WTC11 (cell line): ENCODE measurements at regions not wholly inside any gene's neighbourhood (a gene's known extent, or its start where the extent isn't known, plus 50 kb on each side); places are given as distances from the start of the nearest gene placed in this dataset.
A peak's percentile ranks its signal among the peaks of the same experiment; 100 is the strongest.

Experiments
- ATAC-seq: fragments of 200-7000 bp; cut with Tn5 transposase; 2 replicates; pipeline ENCODE4 v1.10.0; 2021; ENCODE audit warnings: mild to moderate bottlenecking, moderate library complexity
- CTCF ChIA-PET: fragments of 300-600 bp; sonication (Branson Sonifier 250); formaldehyde crosslinking; loops from one replicate; lab custom pipeline; 2021; ENCODE audit warnings: antibody characterized with exemption; lab: Charles Lee
- POLR2A ChIA-PET: fragments of 350-600 bp; sonication (Branson Sonifier 250); formaldehyde crosslinking; loops from one replicate; lab custom pipeline; 2021; ENCODE audit warnings: antibody characterized with exemption; lab: Charles Lee
- DNase-seq: peaks from one replicate; pipeline ENCODE4 v3.0.0; 2021; ENCODE audit warnings: low spot score
- H3K27ac Mint-ChIP-seq: 2 replicates; pipeline ENCODE4 v1.8.0; 2021; ENCODE audit warnings: mixed read lengths
- H3K27me3 Mint-ChIP-seq: 2 replicates; pipeline ENCODE4 v1.8.0; 2021; ENCODE audit warnings: low read depth, mild to moderate bottlenecking, moderate library complexity, mixed read lengths
- H3K36me3 Mint-ChIP-seq: 2 replicates; pipeline ENCODE4 v1.8.0; 2021; ENCODE audit warnings: mixed read lengths
- H3K4me1 Mint-ChIP-seq: 2 replicates; pipeline ENCODE4 v1.8.0; 2022; ENCODE audit warnings: mixed read lengths
- H3K4me3 Mint-ChIP-seq: 2 replicates; pipeline ENCODE4 v1.8.0; 2021; ENCODE audit warnings: mild to moderate bottlenecking, moderate library complexity, mixed read lengths
- H3K9me3 Mint-ChIP-seq: 2 replicates; pipeline ENCODE4 v1.8.0; 2021; ENCODE audit warnings: mixed read lengths
- CREM ChIP-seq: sonication (generic); formaldehyde crosslinking; IDR thresholded peaks from 2 replicates; pipeline ENCODE4 v1.8.1; 2022; ENCODE audit warnings: mild to moderate bottlenecking, missing genetic modification reagents, moderate library complexity
- FOXK1 ChIP-seq: sonication (generic); formaldehyde crosslinking; IDR thresholded peaks from 2 replicates; pipeline ENCODE4 v1.8.0; 2022; ENCODE audit warnings: mild to moderate bottlenecking, moderate library complexity, missing genetic modification reagents
- GABPB1 ChIP-seq: sonication (generic); formaldehyde crosslinking; IDR thresholded peaks from 2 replicates; pipeline ENCODE4 v1.8.1; 2023; ENCODE audit warnings: mild to moderate bottlenecking, missing genetic modification reagents
- MYBL2 ChIP-seq: sonication (generic); formaldehyde crosslinking; IDR thresholded peaks from 2 replicates; pipeline ENCODE4 v1.8.1; 2023; ENCODE audit warnings: mild to moderate bottlenecking, moderate library complexity, missing genetic modification reagents
- NFE2L1 ChIP-seq: sonication (generic); formaldehyde crosslinking; IDR thresholded peaks from 2 replicates; pipeline ENCODE4 v1.8.1; 2023; ENCODE audit warnings: missing genetic modification reagents
- NFYB ChIP-seq: sonication (generic); formaldehyde crosslinking; conservative IDR thresholded peaks from 2 replicates; pipeline ENCODE4 v1.8.0; 2022; ENCODE audit warnings: low read depth, missing genetic modification reagents
- NR3C1 ChIP-seq: sonication (generic); formaldehyde crosslinking; conservative IDR thresholded peaks from 2 replicates; pipeline ENCODE4 v1.8.1; 2023; ENCODE audit warnings: low read depth, mild to moderate bottlenecking, missing genetic modification reagents
- SOX15 ChIP-seq: fragments of 250-450 bp; sonication (Bioruptor Pico); IDR thresholded peaks from 2 replicates; pipeline ENCODE4 v1.9.0; 2021; ENCODE audit warnings: mild to moderate bottlenecking
- TEAD1 ChIP-seq: sonication (generic); formaldehyde crosslinking; IDR thresholded peaks from 2 replicates; pipeline ENCODE4 v1.8.0; 2022; ENCODE audit warnings: mild to moderate bottlenecking, missing genetic modification reagents
- TEAD4 ChIP-seq: sonication (generic); formaldehyde crosslinking; IDR thresholded peaks from 2 replicates; pipeline ENCODE4 v1.8.0; 2022; ENCODE audit warnings: mild to moderate bottlenecking, missing genetic modification reagents
- ZBTB21 ChIP-seq: sonication (generic); formaldehyde crosslinking; IDR thresholded peaks from 2 replicates; pipeline ENCODE4 v1.8.1; 2023; ENCODE audit warnings: mild to moderate bottlenecking, missing genetic modification reagents, borderline replicate concordance
- ZNF396 ChIP-seq: fragments of 250-450 bp; sonication (Bioruptor Pico); IDR thresholded peaks from 2 replicates; pipeline ENCODE4 v1.8.0; 2021; ENCODE audit warnings: mild to moderate bottlenecking, moderate library complexity, borderline replicate concordance
- TF ChIP-seq, protein P1 (sequence below): fragments of 250-450 bp; sonication (Bioruptor Pico); IDR thresholded peaks from 2 replicates; pipeline ENCODE4 v1.9.0; 2021; ENCODE audit warnings: mild to moderate bottlenecking, borderline replicate concordance
- TF ChIP-seq, protein P2 (sequence below): sonication (generic); formaldehyde crosslinking; IDR thresholded peaks from 2 replicates; pipeline ENCODE4 v1.8.0; 2023; ENCODE audit warnings: mild to moderate bottlenecking, missing genetic modification reagents
- TF ChIP-seq, protein P3 (sequence below): sonication (generic); formaldehyde crosslinking; IDR thresholded peaks from 2 replicates; pipeline ENCODE4 v1.8.1; 2022; ENCODE audit warnings: low read depth, missing genetic modification reagents, borderline replicate concordance
- TF ChIP-seq, protein P4 (sequence below): sonication (generic); formaldehyde crosslinking; IDR thresholded peaks from 2 replicates; pipeline ENCODE4 v1.8.1; 2023; ENCODE audit warnings: mild to moderate bottlenecking, moderate library complexity, missing genetic modification reagents
- TF ChIP-seq, protein P5 (sequence below): sonication (generic); formaldehyde crosslinking; IDR thresholded peaks from 2 replicates; pipeline ENCODE4 v1.8.0; 2022; ENCODE audit warnings: mild to moderate bottlenecking, missing genetic modification reagents
- TF ChIP-seq, protein P6 (sequence below): sonication (generic); formaldehyde crosslinking; IDR thresholded peaks from 2 replicates; pipeline ENCODE4 v1.8.1; 2022; ENCODE audit warnings: mild to moderate bottlenecking, moderate library complexity, missing genetic modification reagents

DNA sequence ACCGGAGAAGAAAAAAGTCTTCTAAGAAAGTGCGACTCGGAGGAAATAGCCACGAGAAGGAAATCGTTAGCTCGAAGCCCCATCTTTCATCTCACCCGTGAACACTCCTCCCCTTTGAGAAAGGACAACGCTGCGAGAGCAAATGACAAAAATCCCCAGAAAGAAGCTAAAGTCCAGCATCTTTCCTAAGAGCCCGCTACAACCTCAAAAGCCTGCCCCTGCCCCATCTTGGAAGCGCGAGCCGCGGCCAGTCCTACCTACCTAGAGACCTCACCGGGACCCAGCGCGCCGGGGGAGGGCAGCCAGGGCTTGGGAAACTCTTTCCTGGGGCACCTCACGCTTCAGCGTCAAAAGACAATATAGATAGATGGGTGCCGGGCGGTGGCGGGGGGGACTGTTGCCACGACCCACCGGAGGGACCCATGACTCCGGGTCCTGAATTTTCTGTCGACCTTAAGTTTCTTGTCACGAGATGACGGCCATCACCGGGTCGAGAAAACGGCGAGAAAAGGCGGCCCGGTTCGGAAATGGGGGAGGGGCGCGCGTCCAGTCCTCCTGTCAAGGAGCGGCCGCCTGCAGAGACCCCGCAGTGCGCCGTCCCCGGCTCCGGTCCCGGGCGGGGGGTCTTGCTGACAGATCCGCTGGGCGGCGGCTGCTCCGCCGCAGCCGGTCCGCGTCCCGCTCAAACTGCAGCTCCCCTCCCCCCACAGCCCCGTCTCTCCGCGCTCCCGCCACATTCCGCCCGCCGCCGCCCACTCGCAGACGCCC, 65.9 kb downstream of the KCNRG start (continued):
- TF ChIP-seq, protein P1, sequence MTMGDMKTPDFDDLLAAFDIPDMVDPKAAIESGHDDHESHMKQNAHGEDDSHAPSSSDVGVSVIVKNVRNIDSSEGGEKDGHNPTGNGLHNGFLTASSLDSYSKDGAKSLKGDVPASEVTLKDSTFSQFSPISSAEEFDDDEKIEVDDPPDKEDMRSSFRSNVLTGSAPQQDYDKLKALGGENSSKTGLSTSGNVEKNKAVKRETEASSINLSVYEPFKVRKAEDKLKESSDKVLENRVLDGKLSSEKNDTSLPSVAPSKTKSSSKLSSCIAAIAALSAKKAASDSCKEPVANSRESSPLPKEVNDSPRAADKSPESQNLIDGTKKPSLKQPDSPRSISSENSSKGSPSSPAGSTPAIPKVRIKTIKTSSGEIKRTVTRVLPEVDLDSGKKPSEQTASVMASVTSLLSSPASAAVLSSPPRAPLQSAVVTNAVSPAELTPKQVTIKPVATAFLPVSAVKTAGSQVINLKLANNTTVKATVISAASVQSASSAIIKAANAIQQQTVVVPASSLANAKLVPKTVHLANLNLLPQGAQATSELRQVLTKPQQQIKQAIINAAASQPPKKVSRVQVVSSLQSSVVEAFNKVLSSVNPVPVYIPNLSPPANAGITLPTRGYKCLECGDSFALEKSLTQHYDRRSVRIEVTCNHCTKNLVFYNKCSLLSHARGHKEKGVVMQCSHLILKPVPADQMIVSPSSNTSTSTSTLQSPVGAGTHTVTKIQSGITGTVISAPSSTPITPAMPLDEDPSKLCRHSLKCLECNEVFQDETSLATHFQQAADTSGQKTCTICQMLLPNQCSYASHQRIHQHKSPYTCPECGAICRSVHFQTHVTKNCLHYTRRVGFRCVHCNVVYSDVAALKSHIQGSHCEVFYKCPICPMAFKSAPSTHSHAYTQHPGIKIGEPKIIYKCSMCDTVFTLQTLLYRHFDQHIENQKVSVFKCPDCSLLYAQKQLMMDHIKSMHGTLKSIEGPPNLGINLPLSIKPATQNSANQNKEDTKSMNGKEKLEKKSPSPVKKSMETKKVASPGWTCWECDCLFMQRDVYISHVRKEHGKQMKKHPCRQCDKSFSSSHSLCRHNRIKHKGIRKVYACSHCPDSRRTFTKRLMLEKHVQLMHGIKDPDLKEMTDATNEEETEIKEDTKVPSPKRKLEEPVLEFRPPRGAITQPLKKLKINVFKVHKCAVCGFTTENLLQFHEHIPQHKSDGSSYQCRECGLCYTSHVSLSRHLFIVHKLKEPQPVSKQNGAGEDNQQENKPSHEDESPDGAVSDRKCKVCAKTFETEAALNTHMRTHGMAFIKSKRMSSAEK (CRISPR knock-in tag) = no peak
- TF ChIP-seq ZBTB21 = 0 out of 2 replicates have a peak, but pooled peaks have one; percentile 26
- TF ChIP-seq, protein P2, sequence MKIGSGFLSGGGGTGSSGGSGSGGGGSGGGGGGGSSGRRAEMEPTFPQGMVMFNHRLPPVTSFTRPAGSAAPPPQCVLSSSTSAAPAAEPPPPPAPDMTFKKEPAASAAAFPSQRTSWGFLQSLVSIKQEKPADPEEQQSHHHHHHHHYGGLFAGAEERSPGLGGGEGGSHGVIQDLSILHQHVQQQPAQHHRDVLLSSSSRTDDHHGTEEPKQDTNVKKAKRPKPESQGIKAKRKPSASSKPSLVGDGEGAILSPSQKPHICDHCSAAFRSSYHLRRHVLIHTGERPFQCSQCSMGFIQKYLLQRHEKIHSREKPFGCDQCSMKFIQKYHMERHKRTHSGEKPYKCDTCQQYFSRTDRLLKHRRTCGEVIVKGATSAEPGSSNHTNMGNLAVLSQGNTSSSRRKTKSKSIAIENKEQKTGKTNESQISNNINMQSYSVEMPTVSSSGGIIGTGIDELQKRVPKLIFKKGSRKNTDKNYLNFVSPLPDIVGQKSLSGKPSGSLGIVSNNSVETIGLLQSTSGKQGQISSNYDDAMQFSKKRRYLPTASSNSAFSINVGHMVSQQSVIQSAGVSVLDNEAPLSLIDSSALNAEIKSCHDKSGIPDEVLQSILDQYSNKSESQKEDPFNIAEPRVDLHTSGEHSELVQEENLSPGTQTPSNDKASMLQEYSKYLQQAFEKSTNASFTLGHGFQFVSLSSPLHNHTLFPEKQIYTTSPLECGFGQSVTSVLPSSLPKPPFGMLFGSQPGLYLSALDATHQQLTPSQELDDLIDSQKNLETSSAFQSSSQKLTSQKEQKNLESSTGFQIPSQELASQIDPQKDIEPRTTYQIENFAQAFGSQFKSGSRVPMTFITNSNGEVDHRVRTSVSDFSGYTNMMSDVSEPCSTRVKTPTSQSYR = 0 out of 2 replicates have a peak, but pooled peaks have one; percentile 34

DNA sequence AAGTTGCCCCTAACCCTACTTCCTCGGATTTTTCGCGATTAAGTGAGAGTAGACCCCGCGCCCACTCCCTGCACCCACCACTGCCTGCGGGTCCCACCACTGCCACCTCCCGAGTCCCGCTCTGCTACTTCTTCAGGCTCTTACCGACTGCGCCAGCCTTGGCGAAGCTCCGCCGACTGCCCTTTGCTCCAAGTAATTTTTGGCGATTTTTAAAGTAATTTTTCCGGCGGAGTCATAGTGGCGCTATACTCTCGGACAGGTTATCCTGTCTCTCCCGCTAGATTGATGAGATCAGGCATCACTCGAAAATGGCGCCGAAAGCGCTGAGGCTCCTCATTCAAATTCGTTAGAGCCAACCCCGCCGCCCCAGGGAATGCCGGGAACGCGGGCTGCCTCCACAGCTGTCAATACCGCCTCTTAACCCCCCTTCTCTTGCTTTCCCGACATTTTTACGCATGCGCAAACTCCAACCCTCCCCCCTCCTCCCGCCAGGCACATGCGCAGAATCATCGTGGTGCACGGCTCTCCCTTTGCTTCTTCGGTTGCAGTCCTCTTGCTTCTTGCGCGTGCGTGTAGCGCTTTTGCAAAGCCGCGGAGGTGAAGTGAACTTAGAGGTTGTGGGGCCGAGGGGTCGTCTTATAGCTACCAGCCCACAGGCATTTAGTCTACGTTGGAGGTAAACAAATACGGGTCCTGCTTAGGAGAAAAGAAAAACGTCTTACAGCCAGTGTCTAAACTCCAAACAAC, 66.6 kb downstream of the KCNRG start:
- Mint-ChIP-seq H3K36me3 (peaks cover 3% of the 10 kb centered on the region; the same call in 1 of the 2 replicates), H3K4me3 (peak overlapping the region; percentile 98), H3K9me3 (no peaks in the 10 kb centered on the region), H3K27me3 (peaks cover 9% of the 10 kb centered on the region; the same call in 1 of the 2 replicates), H3K27ac (peak overlapping the region; percentile 99), H3K4me1 (peaks cover 42% of the 10 kb centered on the region)
- POLR2A ChIA-PET = interaction anchor here (0.7 to 4.9 kb wide), 4 partner anchors 14 to 84 kb away, joined by 3 to 52 read pairs (median 14); partner anchors contain the start of gene TRIM13
- ATAC-seq = peak; percentile 87
- peak; percentile 99 for DNase-seq
- CTCF ChIA-PET = interaction anchor here (0.5 to 4.5 kb wide), 13 partner anchors 9 to 830 kb away, joined by 3 to 41 read pairs (median 5); partner anchors contain the start of genes SPRYD7 and TRIM13
- TF ChIP-seq NFYB = no peak
- 0 out of 2 replicates have a peak, but pooled peaks have one; percentile 7 for TF ChIP-seq TEAD1 (CRISPR knock-in tag)
- TF ChIP-seq, protein P3, sequence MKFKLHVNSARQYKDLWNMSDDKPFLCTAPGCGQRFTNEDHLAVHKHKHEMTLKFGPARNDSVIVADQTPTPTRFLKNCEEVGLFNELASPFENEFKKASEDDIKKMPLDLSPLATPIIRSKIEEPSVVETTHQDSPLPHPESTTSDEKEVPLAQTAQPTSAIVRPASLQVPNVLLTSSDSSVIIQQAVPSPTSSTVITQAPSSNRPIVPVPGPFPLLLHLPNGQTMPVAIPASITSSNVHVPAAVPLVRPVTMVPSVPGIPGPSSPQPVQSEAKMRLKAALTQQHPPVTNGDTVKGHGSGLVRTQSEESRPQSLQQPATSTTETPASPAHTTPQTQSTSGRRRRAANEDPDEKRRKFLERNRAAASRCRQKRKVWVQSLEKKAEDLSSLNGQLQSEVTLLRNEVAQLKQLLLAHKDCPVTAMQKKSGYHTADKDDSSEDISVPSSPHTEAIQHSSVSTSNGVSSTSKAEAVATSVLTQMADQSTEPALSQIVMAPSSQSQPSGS = no peak
- TF ChIP-seq SOX15 (CRISPR knock-in tag) = no peak
- 0 out of 2 replicates have a peak, but pooled peaks have one; percentile 33 for TF ChIP-seq CREM (CRISPR knock-in tag)
- TF ChIP-seq NFE2L1 (CRISPR knock-in tag) = peak; percentile 34; the same call in 1 of the 2 replicates
- no peak for TF ChIP-seq NR3C1 (CRISPR knock-in tag)
- TF ChIP-seq TEAD4 = 0 out of 2 replicates have a peak, but pooled peaks have one; percentile 9
- no peak for TF ChIP-seq ZNF396 (CRISPR knock-in tag)
- TF ChIP-seq MYBL2 (CRISPR knock-in tag) = peak; percentile 95
- peak; percentile 74; the same call in 1 of the 2 replicates for TF ChIP-seq FOXK1 (CRISPR knock-in tag)
- TF ChIP-seq, protein P2 = 0 out of 2 replicates have a peak, but pooled peaks have one; percentile 48
- TF ChIP-seq, protein P4, sequence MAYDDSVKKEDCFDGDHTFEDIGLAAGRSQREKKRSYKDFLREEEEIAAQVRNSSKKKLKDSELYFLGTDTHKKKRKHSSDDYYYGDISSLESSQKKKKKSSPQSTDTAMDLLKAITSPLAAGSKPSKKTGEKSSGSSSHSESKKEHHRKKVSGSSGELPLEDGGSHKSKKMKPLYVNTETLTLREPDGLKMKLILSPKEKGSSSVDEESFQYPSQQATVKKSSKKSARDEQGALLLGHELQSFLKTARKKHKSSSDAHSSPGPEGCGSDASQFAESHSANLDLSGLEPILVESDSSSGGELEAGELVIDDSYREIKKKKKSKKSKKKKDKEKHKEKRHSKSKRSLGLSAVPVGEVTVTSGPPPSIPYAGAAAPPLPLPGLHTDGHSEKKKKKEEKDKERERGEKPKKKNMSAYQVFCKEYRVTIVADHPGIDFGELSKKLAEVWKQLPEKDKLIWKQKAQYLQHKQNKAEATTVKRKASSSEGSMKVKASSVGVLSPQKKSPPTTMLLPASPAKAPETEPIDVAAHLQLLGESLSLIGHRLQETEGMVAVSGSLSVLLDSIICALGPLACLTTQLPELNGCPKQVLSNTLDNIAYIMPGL (CRISPR knock-in tag) = peak; percentile 13; the same call in 1 of the 2 replicates
- peak; percentile 65; the same call in 1 of the 2 replicates for TF ChIP-seq GABPB1 (CRISPR knock-in tag)
- TF ChIP-seq, protein P5, sequence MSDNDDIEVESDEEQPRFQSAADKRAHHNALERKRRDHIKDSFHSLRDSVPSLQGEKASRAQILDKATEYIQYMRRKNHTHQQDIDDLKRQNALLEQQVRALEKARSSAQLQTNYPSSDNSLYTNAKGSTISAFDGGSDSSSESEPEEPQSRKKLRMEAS (CRISPR knock-in tag) = peak; percentile 30; the same call in 1 of the 2 replicates
- TF ChIP-seq, protein P6, sequence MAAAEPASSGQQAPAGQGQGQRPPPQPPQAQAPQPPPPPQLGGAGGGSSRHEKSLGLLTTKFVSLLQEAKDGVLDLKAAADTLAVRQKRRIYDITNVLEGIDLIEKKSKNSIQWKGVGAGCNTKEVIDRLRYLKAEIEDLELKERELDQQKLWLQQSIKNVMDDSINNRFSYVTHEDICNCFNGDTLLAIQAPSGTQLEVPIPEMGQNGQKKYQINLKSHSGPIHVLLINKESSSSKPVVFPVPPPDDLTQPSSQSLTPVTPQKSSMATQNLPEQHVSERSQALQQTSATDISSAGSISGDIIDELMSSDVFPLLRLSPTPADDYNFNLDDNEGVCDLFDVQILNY (CRISPR knock-in tag) = peak; percentile 16; the same call in 1 of the 2 replicates
